ENCODE measurements at regions not wholly inside any gene's neighbourhood (a gene's known extent, or its start where the extent isn't known, plus 50 kb on each side); places are given as distances from the start of the nearest gene placed in this dataset.
"Not testable (repeated sequence)": the region's sequence is repeated elsewhere in the genome, so short reads cannot be mapped to it uniquely, and the experiment has no call there.

- H3K27ac Mint-ChIP-seq = peak overlapping the region in 1 of 3 experiments; percentile 54
Measured at GRCh38 chr7:19915596-19915995, 142.2 kb upstream of the TMEM196 start.

GRCh38 chr7:19914866-19915265 lies 141.4 kb upstream of the TMEM196 start:
- Mint-ChIP-seq H3K4me1 (peaks cover 28% of the 10 kb centered on the region), H3K4me3 (no peak overlapping the region)
- TF ChIP-seq CTCF (IDR thresholded peaks at IDR 0.05; ENCODE audit: unreplicated experiment in 3 of 3) = no peak

More at GRCh38 chr7:19915596-19915995, 142.2 kb upstream of the TMEM196 start:
- TF ChIP-seq CTCF (IDR thresholded peaks at IDR 0.05; ENCODE audit: unreplicated experiment in 3 of 3) = no peak
- peaks cover 3% of the 10 kb centered on the region for H3K9me3 Mint-ChIP-seq
- no peaks in the 10 kb centered on the region for H3K36me3 Mint-ChIP-seq (ENCODE audit: low read depth)
- H3K4me1 Mint-ChIP-seq = peaks cover 35% of the 10 kb centered on the region
- no peaks in the 10 kb centered on the region for H3K27me3 Mint-ChIP-seq (ENCODE audit: low read depth)
- H3K4me3 Mint-ChIP-seq = no peak overlapping the region

GRCh38 chr7:19900118-19900517 lies 126.7 kb upstream of the TMEM196 start:
- Mint-ChIP-seq H3K36me3 (ENCODE audit: low read depth) (no peaks in the 10 kb centered on the region), H3K27me3 (ENCODE audit: low read depth) (no peaks in the 10 kb centered on the region), H3K9me3 (peaks cover 17% of the 10 kb centered on the region), H3K27ac (peak overlapping the region in 1 of 3 experiments; percentile 36), H3K4me3 (no peak overlapping the region), H3K4me1 (no peaks in the 10 kb centered on the region)
- TF ChIP-seq CTCF (IDR thresholded peaks at IDR 0.05; ENCODE audit: unreplicated experiment in 3 of 3) = no peak

More at GRCh38 chr7:19914866-19915265, 141.4 kb upstream of the TMEM196 start:
- Mint-ChIP-seq H3K36me3 (ENCODE audit: low read depth) (no peaks in the 10 kb centered on the region), H3K27me3 (ENCODE audit: low read depth) (no peaks in the 10 kb centered on the region), H3K27ac (no peak overlapping the region), H3K9me3 (peaks cover 6% of the 10 kb centered on the region)

GRCh38 chr7:19899529-19899928 lies 126.1 kb upstream of the TMEM196 start:
- Mint-ChIP-seq H3K27ac (peak overlapping the region in 2 of 3 experiments; percentile 35 to 36), H3K27me3 (ENCODE audit: low read depth) (no peaks in the 10 kb centered on the region), H3K9me3 (peaks cover 14% of the 10 kb centered on the region), H3K36me3 (ENCODE audit: low read depth) (no peaks in the 10 kb centered on the region), H3K4me1 (no peaks in the 10 kb centered on the region), H3K4me3 (no peak overlapping the region)
- TF ChIP-seq CTCF (IDR thresholded peaks at IDR 0.05; ENCODE audit: unreplicated experiment in 3 of 3) = no peak

GRCh38 chr7:19882893-19883292 lies 109.5 kb upstream of the TMEM196 start:
- not testable (repeated sequence) for H3K27me3 Mint-ChIP-seq (ENCODE audit: low read depth); H3K27ac Mint-ChIP-seq
- H3K9me3 Mint-ChIP-seq = peaks cover 31% of the 10 kb centered on the region

GRCh38 chr7:19872094-19872493 lies 98.7 kb upstream of the TMEM196 start:
- H3K4me1 Mint-ChIP-seq = no peaks in the 10 kb centered on the region
- no peak overlapping the region for H3K27ac Mint-ChIP-seq
- H3K4me3 Mint-ChIP-seq = no peak overlapping the region
- H3K9me3 Mint-ChIP-seq = no peaks in the 10 kb centered on the region
- H3K36me3 Mint-ChIP-seq (ENCODE audit: low read depth) = no peaks in the 10 kb centered on the region
- H3K27me3 Mint-ChIP-seq (ENCODE audit: low read depth) = peaks cover 3% of the 10 kb centered on the region
- TF ChIP-seq CTCF (IDR thresholded peaks at IDR 0.05; ENCODE audit: unreplicated experiment in 3 of 3) = no peak

More at GRCh38 chr7:19882893-19883292, 109.5 kb upstream of the TMEM196 start:
- H3K4me1 Mint-ChIP-seq; H3K4me3 Mint-ChIP-seq; H3K36me3 Mint-ChIP-seq (ENCODE audit: low read depth): not testable (repeated sequence)

All from nephron (organoid).